MM.1S (cell line): ENCODE measurements at regions not wholly inside any gene's neighbourhood (a gene's known extent, or its start where the extent isn't known, plus 50 kb on each side); places are given as distances from the start of the nearest gene placed in this dataset.
"Not testable (repeated sequence)": the region's sequence is repeated elsewhere in the genome, so short reads cannot be mapped to it uniquely, and the experiment has no call there.

Source experiments
- EZH2 ChIP-seq: fragments of 300-600 bp; sonication (generic); optimal IDR thresholded peaks from 2 replicates; pipeline ENCODE3; 2017; ENCODE audit warnings: low read depth, mild to moderate bottlenecking, antibody characterized with exemption, low read length, mixed read lengths
- TF ChIP-seq, protein P1 (sequence below): fragments of 300-600 bp; sonication (generic); IDR thresholded peaks from 2 replicates; pipeline ENCODE4 v1.5.1; 2016; ENCODE audit warnings: antibody characterized with exemption, low read length, mixed read lengths

DNA sequence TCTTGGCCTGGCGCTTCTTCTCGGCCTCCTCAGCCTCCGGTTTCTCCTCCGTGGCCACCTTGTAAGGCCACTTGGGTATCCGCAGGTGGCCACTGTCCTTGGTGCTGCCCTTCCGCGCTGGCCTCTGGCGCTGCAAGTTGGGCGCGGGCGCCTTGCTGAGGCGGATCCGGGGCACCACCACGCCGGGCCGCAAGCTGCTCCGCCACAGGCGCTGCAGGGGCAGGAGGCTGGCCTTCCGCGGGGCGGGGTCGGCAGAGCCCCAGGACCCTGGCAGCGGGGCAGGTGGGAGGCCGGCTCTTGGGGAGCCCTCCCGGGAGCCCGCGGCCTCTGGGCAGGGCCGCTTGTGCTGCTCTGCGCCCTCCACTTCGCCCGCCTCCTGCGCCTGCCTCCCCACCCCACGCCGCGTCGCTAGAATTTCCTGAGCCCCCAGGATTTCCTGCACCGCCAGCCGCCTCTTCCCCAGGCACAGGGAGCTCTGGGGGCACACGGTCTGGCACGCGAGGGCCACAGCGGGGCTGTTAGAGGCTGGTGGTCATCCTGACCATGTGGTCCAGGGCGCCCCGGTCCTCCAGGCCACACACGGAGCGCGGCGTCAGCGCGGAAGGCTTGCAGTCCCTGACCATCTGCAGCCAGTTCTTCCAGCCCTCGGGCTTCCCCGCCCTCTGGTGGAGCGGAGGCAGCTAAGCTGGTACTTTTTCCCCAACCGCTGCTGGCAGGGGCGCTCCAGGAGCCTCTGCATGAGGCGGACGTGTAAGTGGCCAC lies 60.1 kb upstream of the OR4C13 start:
- not testable (repeated sequence) for TF ChIP-seq EZH2
- TF ChIP-seq, protein P1, sequence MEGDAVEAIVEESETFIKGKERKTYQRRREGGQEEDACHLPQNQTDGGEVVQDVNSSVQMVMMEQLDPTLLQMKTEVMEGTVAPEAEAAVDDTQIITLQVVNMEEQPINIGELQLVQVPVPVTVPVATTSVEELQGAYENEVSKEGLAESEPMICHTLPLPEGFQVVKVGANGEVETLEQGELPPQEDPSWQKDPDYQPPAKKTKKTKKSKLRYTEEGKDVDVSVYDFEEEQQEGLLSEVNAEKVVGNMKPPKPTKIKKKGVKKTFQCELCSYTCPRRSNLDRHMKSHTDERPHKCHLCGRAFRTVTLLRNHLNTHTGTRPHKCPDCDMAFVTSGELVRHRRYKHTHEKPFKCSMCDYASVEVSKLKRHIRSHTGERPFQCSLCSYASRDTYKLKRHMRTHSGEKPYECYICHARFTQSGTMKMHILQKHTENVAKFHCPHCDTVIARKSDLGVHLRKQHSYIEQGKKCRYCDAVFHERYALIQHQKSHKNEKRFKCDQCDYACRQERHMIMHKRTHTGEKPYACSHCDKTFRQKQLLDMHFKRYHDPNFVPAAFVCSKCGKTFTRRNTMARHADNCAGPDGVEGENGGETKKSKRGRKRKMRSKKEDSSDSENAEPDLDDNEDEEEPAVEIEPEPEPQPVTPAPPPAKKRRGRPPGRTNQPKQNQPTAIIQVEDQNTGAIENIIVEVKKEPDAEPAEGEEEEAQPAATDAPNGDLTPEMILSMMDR, result not testable (repeated sequence)
